ENCODE measurements at regions not wholly inside any gene's neighbourhood (a gene's known extent, or its start where the extent isn't known, plus 50 kb on each side); places are given as distances from the start of the nearest gene placed in this dataset.

DNA sequence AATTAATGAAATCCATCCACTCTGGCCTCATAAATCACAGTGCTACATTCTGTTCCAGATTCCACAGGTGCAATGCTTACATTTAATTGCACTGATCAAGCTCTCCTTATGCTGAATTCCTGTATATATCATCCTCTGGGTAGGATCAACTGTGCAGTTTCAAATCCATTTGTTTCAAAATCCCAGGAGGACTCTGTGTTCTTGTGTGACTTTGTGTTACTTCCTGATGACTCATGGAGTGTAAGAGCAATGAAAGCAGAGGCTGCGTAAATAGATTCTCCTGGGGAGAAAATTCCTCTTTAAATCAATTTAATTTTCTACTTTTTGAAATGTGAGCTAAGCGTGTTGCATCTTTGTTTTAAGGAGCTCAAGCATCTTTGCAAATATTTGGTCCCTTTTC, 752.7 kb downstream of the METTL15 start:
- no peak overlapping the region for H3K27ac Mint-ChIP-seq (ENCODE audit: unreplicated experiment)

DNA sequence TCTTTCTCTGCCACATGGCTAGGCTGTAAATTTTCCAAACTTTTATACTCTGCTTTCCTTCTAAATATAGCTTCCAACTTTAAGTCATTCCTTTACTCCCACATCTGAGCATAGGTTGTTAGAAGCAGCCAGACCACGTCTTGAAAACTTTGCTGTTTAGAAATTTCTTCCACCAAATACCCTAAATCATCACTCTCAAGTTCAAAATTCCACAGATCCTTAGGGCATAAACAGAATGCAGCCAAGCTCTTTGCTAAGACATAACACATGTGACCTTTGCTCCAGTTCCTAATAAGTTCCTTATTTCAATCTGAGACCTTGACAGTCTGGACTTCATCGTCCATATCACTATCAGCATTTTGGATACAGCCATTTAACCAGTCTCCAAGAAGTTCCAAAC, 749.9 kb downstream of the METTL15 start:
- H3K27ac Mint-ChIP-seq (ENCODE audit: unreplicated experiment) = no peak overlapping the region
- no peaks in the 10 kb centered on the region for H3K4me1 Mint-ChIP-seq (ENCODE audit: unreplicated experiment)
- no peak overlapping the region for H3K4me3 Mint-ChIP-seq (ENCODE audit: unreplicated experiment)
- H3K36me3 Mint-ChIP-seq (ENCODE audit: low read depth, unreplicated experiment) = peaks cover 3% of the 10 kb centered on the region
- no peaks in the 10 kb centered on the region for H3K9me3 Mint-ChIP-seq (ENCODE audit: unreplicated experiment)
- no peak for DNase-seq (ENCODE audit: low spot score)
- TF ChIP-seq, protein P1, sequence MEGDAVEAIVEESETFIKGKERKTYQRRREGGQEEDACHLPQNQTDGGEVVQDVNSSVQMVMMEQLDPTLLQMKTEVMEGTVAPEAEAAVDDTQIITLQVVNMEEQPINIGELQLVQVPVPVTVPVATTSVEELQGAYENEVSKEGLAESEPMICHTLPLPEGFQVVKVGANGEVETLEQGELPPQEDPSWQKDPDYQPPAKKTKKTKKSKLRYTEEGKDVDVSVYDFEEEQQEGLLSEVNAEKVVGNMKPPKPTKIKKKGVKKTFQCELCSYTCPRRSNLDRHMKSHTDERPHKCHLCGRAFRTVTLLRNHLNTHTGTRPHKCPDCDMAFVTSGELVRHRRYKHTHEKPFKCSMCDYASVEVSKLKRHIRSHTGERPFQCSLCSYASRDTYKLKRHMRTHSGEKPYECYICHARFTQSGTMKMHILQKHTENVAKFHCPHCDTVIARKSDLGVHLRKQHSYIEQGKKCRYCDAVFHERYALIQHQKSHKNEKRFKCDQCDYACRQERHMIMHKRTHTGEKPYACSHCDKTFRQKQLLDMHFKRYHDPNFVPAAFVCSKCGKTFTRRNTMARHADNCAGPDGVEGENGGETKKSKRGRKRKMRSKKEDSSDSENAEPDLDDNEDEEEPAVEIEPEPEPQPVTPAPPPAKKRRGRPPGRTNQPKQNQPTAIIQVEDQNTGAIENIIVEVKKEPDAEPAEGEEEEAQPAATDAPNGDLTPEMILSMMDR (IDR thresholded peaks at IDR 0.05; ENCODE audit: unreplicated experiment) = no peak
- peaks cover 3% of the 10 kb centered on the region for H3K27me3 Mint-ChIP-seq (ENCODE audit: unreplicated experiment)

More for the DNA sequence above, 752.7 kb downstream of the METTL15 start:
- H3K4me3 Mint-ChIP-seq (ENCODE audit: unreplicated experiment) = no peak overlapping the region
- no peaks in the 10 kb centered on the region for H3K4me1 Mint-ChIP-seq (ENCODE audit: unreplicated experiment)
- peaks cover 3% of the 10 kb centered on the region for H3K36me3 Mint-ChIP-seq (ENCODE audit: low read depth, unreplicated experiment)
- H3K27me3 Mint-ChIP-seq (ENCODE audit: unreplicated experiment) = peaks cover 3% of the 10 kb centered on the region
- no peaks in the 10 kb centered on the region for H3K9me3 Mint-ChIP-seq (ENCODE audit: unreplicated experiment)
- TF ChIP-seq, protein P1 (IDR thresholded peaks at IDR 0.05; ENCODE audit: unreplicated experiment) = no peak
- DNase-seq (ENCODE audit: low spot score) = no peak

DNA sequence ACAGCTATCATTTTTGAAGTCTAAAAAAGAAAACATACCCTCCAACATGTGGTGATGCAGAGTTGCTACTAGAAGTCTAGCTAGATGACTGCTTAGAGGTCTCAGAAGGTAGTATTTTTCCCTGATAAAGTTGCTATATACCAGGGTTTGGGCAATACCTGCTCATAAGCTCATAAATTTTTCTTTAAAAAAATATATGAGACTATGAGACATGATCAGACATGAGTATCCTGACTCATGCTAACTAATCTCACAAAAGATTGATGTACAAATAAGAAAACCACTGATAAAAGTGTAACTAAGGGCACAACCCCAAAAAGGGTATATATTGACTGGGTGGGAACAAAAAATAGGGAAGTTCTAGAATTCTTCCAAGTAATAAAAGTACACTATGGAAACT, 740.9 kb downstream of the METTL15 start:
- no peak overlapping the region for H3K4me3 Mint-ChIP-seq (ENCODE audit: unreplicated experiment)
- H3K27ac Mint-ChIP-seq (ENCODE audit: unreplicated experiment) = no peak overlapping the region
- H3K36me3 Mint-ChIP-seq (ENCODE audit: low read depth, unreplicated experiment) = peaks cover 10% of the 10 kb centered on the region
- no peak for DNase-seq (ENCODE audit: low spot score)
- H3K27me3 Mint-ChIP-seq (ENCODE audit: unreplicated experiment) = no peaks in the 10 kb centered on the region
- H3K4me1 Mint-ChIP-seq (ENCODE audit: unreplicated experiment) = no peaks in the 10 kb centered on the region
- TF ChIP-seq, protein P1 (IDR thresholded peaks at IDR 0.05; ENCODE audit: unreplicated experiment) = no peak
- H3K9me3 Mint-ChIP-seq (ENCODE audit: unreplicated experiment) = peaks cover 3% of the 10 kb centered on the region

DNA sequence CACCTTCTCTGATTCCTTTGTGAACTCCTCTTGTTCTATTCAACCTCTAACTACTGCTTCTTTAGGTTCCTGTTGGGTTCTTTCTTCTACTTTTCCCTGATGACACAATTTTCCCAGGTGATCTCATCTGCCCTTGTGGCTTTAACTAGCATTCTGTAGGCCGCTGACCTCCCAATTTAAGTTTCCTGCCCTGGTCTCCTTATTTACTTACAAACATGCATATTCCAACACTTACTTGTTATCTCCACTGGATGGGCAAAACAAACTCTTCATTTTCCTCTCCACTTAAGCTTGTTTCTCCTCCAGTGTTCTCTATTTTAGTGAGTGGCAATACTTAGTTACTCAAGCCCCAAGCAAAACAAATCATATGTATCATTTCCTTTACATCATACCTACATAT, 734.5 kb downstream of the METTL15 start:
- Mint-ChIP-seq H3K4me1 (ENCODE audit: unreplicated experiment) (no peaks in the 10 kb centered on the region), H3K27ac (ENCODE audit: unreplicated experiment) (no peak overlapping the region), H3K36me3 (ENCODE audit: low read depth, unreplicated experiment) (no peaks in the 10 kb centered on the region), H3K27me3 (ENCODE audit: unreplicated experiment) (no peaks in the 10 kb centered on the region), H3K9me3 (ENCODE audit: unreplicated experiment) (no peaks in the 10 kb centered on the region), H3K4me3 (ENCODE audit: unreplicated experiment) (no peak overlapping the region)
- TF ChIP-seq, protein P1 (IDR thresholded peaks at IDR 0.05; ENCODE audit: unreplicated experiment) = no peak
- no peak for DNase-seq (ENCODE audit: low spot score)

DNA sequence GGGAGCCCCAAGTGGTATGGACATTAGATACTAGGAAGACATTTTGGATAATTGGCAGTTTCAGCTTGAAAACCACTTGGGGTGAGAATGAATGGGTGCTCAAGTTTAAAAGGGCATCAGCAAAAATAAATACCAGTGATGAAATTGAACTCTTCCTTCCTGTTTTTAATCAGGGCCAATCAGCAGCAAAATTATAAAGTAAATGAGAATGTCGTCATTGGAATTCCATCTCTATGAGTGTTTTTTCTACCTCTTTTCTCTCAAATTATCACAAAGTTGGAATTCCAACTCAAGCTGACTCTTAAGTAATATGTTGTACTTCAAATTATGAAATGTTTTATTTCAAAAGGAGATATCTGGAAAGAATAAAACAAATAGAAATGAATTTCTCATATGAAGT, 730.6 kb downstream of the METTL15 start:
- H3K4me3 Mint-ChIP-seq (ENCODE audit: unreplicated experiment) = no peak overlapping the region
- peaks cover 14% of the 10 kb centered on the region for H3K4me1 Mint-ChIP-seq (ENCODE audit: unreplicated experiment)
- DNase-seq (ENCODE audit: low spot score) = no peak
- no peak overlapping the region for H3K27ac Mint-ChIP-seq (ENCODE audit: unreplicated experiment)
- TF ChIP-seq, protein P1 (IDR thresholded peaks at IDR 0.05; ENCODE audit: unreplicated experiment) = no peak
- no peaks in the 10 kb centered on the region for H3K36me3 Mint-ChIP-seq (ENCODE audit: low read depth, unreplicated experiment)
- no peaks in the 10 kb centered on the region for H3K27me3 Mint-ChIP-seq (ENCODE audit: unreplicated experiment)
- H3K9me3 Mint-ChIP-seq (ENCODE audit: unreplicated experiment) = no peaks in the 10 kb centered on the region

Data from endothelial cell (in vitro differentiated cells).